C4-2B (cell line): ENCODE measurements at regions not wholly inside any gene's neighbourhood (a gene's known extent, or its start where the extent isn't known, plus 50 kb on each side); places are given as distances from the start of the nearest gene placed in this dataset.

Source experiments
- H3K27ac ChIP-seq: fragments of 450-650 bp; 2 replicates; pipeline ENCODE4 v1.5.1; 2017
- CTCF ChIP-seq: fragments of 450-650 bp; conservative IDR thresholded peaks from 2 replicates; pipeline ENCODE4 v1.5.1; 2017; ENCODE audit warnings: mild to moderate bottlenecking
- ZFX ChIP-seq: fragments of 450-650 bp; IDR thresholded peaks from 2 replicates; pipeline ENCODE4 v1.6.1; 2017

- no peak overlapping the region for H3K27ac ChIP-seq
- TF ChIP-seq ZFX (no peak), CTCF (no peak)
Observed at GRCh38 chr1:116321766-116322175, 51.3 kb upstream of the ATP1A1 start.

- TF ChIP-seq ZFX (no peak), CTCF (no peak)
- H3K27ac ChIP-seq: no peak overlapping the region
Observed at GRCh38 chr1:116322752-116323405, 50.2 kb upstream of the ATP1A1 start.
